ENCODE measurements at regions not wholly inside any gene's neighbourhood (a gene's known extent, or its start where the extent isn't known, plus 50 kb on each side); places are given as distances from the start of the nearest gene placed in this dataset.

DNA sequence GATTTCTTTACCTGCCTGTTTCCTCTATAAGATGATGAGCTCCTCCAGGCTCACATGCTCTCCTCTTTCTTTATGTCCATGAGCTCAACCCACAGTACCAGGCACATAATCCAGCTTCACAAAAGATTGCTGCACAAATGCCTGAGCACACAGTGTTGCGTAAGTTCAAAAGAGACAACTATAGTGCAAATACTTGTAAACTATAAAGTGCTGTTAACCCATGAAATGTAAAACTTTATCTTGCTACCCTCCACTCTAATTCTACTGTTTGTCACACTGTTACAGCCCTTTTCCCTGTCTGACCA lies 101.0 kb upstream of the LPP start:
- intact Hi-C loops (cut with DNase I; ENCODE audit: low total_unique reads): loop anchor here (5.0 kb wide), 4 partner anchors 99 to 899 kb away; partner anchors contain the start of genes BCL6 and LPP
- Histone ChIP-seq H3K27me3 (no peaks in the 10 kb centered on the region), H3K27ac (peak overlapping the region; percentile 91 to 94)

DNA sequence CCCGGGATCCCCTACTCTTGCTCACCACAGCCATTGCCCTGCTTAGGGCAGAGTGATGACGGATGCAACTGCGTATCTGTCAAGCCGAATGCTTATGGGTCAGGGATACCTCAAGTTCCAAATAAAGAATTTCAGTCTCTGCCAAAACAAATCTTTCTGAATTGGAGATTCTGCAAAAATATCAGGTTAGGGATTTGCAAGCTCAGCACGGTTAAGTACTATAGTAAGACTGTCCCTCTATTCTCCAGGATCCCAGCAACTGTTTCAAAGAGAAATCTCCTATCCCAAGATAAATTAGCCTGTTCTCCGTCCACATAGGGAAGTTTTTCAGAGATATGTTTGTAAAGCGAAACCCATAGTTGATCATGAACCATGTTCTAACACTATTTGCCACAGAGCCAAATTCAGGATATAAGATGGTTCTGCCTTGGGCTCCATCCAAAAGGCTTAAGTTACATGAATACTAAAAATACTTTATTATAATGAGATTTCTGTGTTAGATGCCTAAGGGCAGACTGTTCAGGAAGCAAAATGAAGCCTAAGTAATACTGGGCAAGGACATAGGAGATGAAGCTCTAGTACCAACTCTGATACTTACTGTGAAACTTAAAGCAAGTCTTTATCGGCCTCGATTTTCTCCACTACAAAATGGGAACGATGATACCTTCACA lies 100.1 kb upstream of the LPP start:
- no peak for DNase-seq
- H3K27ac ChIP-seq: peak overlapping the region; percentile 91 to 94
- intact Hi-C loops (cut with DNase I; ENCODE audit: low total_unique reads): loop anchor here (5.0 kb wide), 4 partner anchors 98 to 898 kb away; partner anchors contain the start of genes BCL6 and LPP
- no peaks in the 10 kb centered on the region for H3K27me3 ChIP-seq
- TF ChIP-seq, protein P1, sequence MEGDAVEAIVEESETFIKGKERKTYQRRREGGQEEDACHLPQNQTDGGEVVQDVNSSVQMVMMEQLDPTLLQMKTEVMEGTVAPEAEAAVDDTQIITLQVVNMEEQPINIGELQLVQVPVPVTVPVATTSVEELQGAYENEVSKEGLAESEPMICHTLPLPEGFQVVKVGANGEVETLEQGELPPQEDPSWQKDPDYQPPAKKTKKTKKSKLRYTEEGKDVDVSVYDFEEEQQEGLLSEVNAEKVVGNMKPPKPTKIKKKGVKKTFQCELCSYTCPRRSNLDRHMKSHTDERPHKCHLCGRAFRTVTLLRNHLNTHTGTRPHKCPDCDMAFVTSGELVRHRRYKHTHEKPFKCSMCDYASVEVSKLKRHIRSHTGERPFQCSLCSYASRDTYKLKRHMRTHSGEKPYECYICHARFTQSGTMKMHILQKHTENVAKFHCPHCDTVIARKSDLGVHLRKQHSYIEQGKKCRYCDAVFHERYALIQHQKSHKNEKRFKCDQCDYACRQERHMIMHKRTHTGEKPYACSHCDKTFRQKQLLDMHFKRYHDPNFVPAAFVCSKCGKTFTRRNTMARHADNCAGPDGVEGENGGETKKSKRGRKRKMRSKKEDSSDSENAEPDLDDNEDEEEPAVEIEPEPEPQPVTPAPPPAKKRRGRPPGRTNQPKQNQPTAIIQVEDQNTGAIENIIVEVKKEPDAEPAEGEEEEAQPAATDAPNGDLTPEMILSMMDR (IDR thresholded peaks at IDR 0.05): no peak
- H3K9me3 ChIP-seq: no peaks in the 10 kb centered on the region
- no peaks in the 10 kb centered on the region for H3K36me3 ChIP-seq
- H3K4me1 ChIP-seq: peaks cover 11 to 52% (median 41%) of the 10 kb centered on the region in 4 donors
- H3K4me3 ChIP-seq: no peak overlapping the region

More for the DNA sequence above, 101.0 kb upstream of the LPP start:
- DNase-seq: no peak
- Histone ChIP-seq H3K9me3 (no peaks in the 10 kb centered on the region), H3K36me3 (no peaks in the 10 kb centered on the region), H3K4me3 (no peak overlapping the region), H3K4me1 (peaks cover 11 to 52% (median 41%) of the 10 kb centered on the region in 4 donors)
- TF ChIP-seq, protein P1 (IDR thresholded peaks at IDR 0.05): no peak

- no peaks in the 10 kb centered on the region for H3K36me3 ChIP-seq
- H3K9me3 ChIP-seq: no peaks in the 10 kb centered on the region
- no peak overlapping the region for H3K4me3 ChIP-seq
- H3K27me3 ChIP-seq: no peaks in the 10 kb centered on the region
- DNase-seq: no peak
- TF ChIP-seq, protein P1 (IDR thresholded peaks at IDR 0.05): no peak
- H3K4me1 ChIP-seq: peaks cover 11 to 52% (median 39%) of the 10 kb centered on the region in 4 donors
- peak overlapping the region; percentile 91 to 94 for H3K27ac ChIP-seq
- intact Hi-C loops (cut with DNase I; ENCODE audit: low total_unique reads): loop anchor here (5.0 kb wide), 4 partner anchors 98 to 898 kb away; partner anchors contain the start of genes BCL6 and LPP
Observed at GRCh38 chr3:188054541-188054940, 99.4 kb upstream of the LPP start.

DNA sequence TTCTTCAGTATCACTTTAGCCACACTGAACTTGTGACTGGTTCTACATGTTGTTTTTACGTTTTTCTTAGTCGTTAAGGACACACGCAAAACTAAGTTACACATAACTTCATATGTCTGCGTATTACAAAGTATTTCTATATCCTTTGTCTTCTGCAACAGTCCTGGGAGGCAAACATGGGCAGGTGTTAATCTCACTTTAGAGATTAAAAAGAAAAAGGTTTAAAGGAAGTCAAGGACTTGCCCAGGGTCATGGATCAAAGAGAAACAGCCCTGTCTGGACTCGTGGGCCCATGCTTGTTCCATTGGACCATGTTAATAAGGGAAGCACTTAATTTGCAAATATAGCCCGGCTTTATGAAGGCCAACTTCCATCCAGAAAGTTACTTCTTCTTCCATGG lies 98.6 kb upstream of the LPP start:
- Histone ChIP-seq H3K27ac (peak overlapping the region in 1 of 2 donors; percentile 94), H3K4me3 (no peak overlapping the region), H3K27me3 (no peaks in the 10 kb centered on the region), H3K36me3 (no peaks in the 10 kb centered on the region), H3K4me1 (peaks cover 11 to 52% (median 39%) of the 10 kb centered on the region in 4 donors), H3K9me3 (no peaks in the 10 kb centered on the region)
- TF ChIP-seq, protein P1 (IDR thresholded peaks at IDR 0.05): no peak
- intact Hi-C loops (cut with DNase I; ENCODE audit: low total_unique reads): no loop called here
- no peak for DNase-seq

DNA sequence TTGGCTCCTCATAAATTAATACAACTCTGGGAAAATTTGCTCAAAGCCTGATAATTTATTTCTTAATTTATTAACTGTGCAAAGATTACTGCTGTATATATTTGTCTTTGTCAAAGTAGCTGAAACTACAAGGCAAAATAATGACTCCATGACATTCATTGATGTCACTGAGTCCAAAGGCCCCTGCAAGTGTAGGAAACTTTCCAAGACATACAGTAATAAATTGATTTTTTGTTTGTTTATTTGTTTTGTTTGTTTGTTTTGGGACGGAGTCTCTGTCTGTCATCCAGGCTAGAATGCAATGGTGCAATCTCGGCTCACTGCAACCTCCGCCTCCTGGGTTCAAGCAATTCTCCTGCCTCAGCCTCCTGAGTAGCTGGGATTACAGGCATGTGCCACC lies 96.8 kb upstream of the LPP start:
- TF ChIP-seq, protein P1 (IDR thresholded peaks at IDR 0.05): no peak
- no peak for DNase-seq
- no peak overlapping the region for H3K4me3 ChIP-seq
- no peak overlapping the region for H3K27ac ChIP-seq
- H3K27me3 ChIP-seq: no peaks in the 10 kb centered on the region
- intact Hi-C loops (cut with DNase I; ENCODE audit: low total_unique reads): no loop called here
- H3K9me3 ChIP-seq: no peaks in the 10 kb centered on the region
- H3K36me3 ChIP-seq: no peaks in the 10 kb centered on the region
- H3K4me1 ChIP-seq: peaks cover 7 to 52% (median 28%) of the 10 kb centered on the region in 4 donors
